ENCODE measurements at regions not wholly inside any gene's neighbourhood (a gene's known extent, or its start where the extent isn't known, plus 50 kb on each side); places are given as distances from the start of the nearest gene placed in this dataset.

- H3K4ac ChIP-seq (ENCODE audit: low read length): no peak overlapping the region
- H3K27ac ChIP-seq (replicated peaks; ENCODE audit: low read length): no peak overlapping the region
- H3K4me2 ChIP-seq (ENCODE audit: insufficient read depth, low read length, poor library complexity, severe bottlenecking): no peak overlapping the region
- no peaks in the 10 kb centered on the region for H3K4me1 ChIP-seq (ENCODE audit: control insufficient read depth in 2 of 2, insufficient read depth in 1 of 2, low read depth in 1 of 2, low read length in 2 of 2)
- no peaks in the 10 kb centered on the region for H3K79me1 ChIP-seq (ENCODE audit: low read depth, low read length)
- no peak overlapping the region for H2AFZ ChIP-seq (ENCODE audit: low read length)
- no peak for DNase-seq (ENCODE audit: low spot score)
- H3K18ac ChIP-seq (ENCODE audit: low read length): no peak overlapping the region
- no CpG with 5 or more reads among the region's 3 CpGs for WGBS, 2 donors (ENCODE audit: extremely low coverage in 2 of 2, insufficient read length in 2 of 2, insufficient replicate concordance in 1 of 2)
- H3K36me3 ChIP-seq (replicated peaks in 1 of 2; ENCODE audit: control insufficient read depth in 2 of 2, insufficient read depth in 2 of 2, low read length in 2 of 2): no peaks in the 10 kb centered on the region
- H2AK5ac ChIP-seq (ENCODE audit: low read depth, low read length): no peak overlapping the region
- no peak overlapping the region for H2BK15ac ChIP-seq (ENCODE audit: low read length)
- no peak overlapping the region for H4K91ac ChIP-seq (ENCODE audit: low read depth, low read length, poor library complexity)
- no peak overlapping the region for H3K23ac ChIP-seq (ENCODE audit: low read depth, low read length, poor library complexity)
- H3K14ac ChIP-seq (ENCODE audit: low read length): no peak overlapping the region
- no peak overlapping the region for H2BK5ac ChIP-seq (ENCODE audit: low read length)
- H3K4me3 ChIP-seq (ENCODE audit: low read length in 2 of 2): no peak overlapping the region
- no peaks in the 10 kb centered on the region for H3K9me3 ChIP-seq (replicated peaks in 1 of 2; ENCODE audit: control insufficient read depth in 2 of 2, insufficient read depth in 1 of 2, low read depth in 1 of 2, low read length in 2 of 2)
- no peak overlapping the region for H2BK12ac ChIP-seq (ENCODE audit: low read length)
- no peak overlapping the region for H3K9ac ChIP-seq (ENCODE audit: low read depth, low read length, poor library complexity)
- no peak overlapping the region for H2BK120ac ChIP-seq (ENCODE audit: low read depth, low read length)
- H3K27me3 ChIP-seq (ENCODE audit: control insufficient read depth in 3 of 3, insufficient read depth in 3 of 3, low read depth in 1 of 3, low read length in 3 of 3): no peaks in the 10 kb centered on the region
- no peak overlapping the region for H4K8ac ChIP-seq (ENCODE audit: low read depth, low read length)
Observed at GRCh38 chrX:113009029-113009428, 168.4 kb upstream of the AMOT start.

- Histone ChIP-seq H3K18ac (ENCODE audit: low read length) (no peak overlapping the region), H3K9me3 (replicated peaks in 1 of 2; ENCODE audit: control insufficient read depth in 2 of 2, insufficient read depth in 1 of 2, low read depth in 1 of 2, low read length in 2 of 2) (no peaks in the 10 kb centered on the region), H3K14ac (ENCODE audit: low read length) (no peak overlapping the region), H2AFZ (ENCODE audit: low read length) (no peak overlapping the region), H3K23ac (ENCODE audit: low read depth, low read length, poor library complexity) (no peak overlapping the region), H2BK120ac (ENCODE audit: low read depth, low read length) (no peak overlapping the region), H2BK15ac (ENCODE audit: low read length) (no peak overlapping the region), H3K4me1 (ENCODE audit: control insufficient read depth in 2 of 2, insufficient read depth in 1 of 2, low read depth in 1 of 2, low read length in 2 of 2) (no peaks in the 10 kb centered on the region), H4K91ac (ENCODE audit: low read depth, low read length, poor library complexity) (no peak overlapping the region), H3K27me3 (ENCODE audit: control insufficient read depth in 3 of 3, insufficient read depth in 3 of 3, low read depth in 1 of 3, low read length in 3 of 3) (peaks cover 0 to 7% (median 0%) of the 10 kb centered on the region in 3 experiments), H3K79me1 (ENCODE audit: low read depth, low read length) (no peaks in the 10 kb centered on the region), H3K4ac (ENCODE audit: low read length) (no peak overlapping the region), H3K27ac (replicated peaks; ENCODE audit: low read length) (no peak overlapping the region), H3K36me3 (replicated peaks in 1 of 2; ENCODE audit: control insufficient read depth in 2 of 2, insufficient read depth in 2 of 2, low read length in 2 of 2) (no peaks in the 10 kb centered on the region), H2BK5ac (ENCODE audit: low read length) (no peak overlapping the region), H4K8ac (ENCODE audit: low read depth, low read length) (no peak overlapping the region), H2BK12ac (ENCODE audit: low read length) (no peak overlapping the region), H3K4me3 (ENCODE audit: low read length in 2 of 2) (no peak overlapping the region), H2AK5ac (ENCODE audit: low read depth, low read length) (no peak overlapping the region), H3K9ac (ENCODE audit: low read depth, low read length, poor library complexity) (no peak overlapping the region), H3K4me2 (ENCODE audit: insufficient read depth, low read length, poor library complexity, severe bottlenecking) (no peak overlapping the region)
- no peak for DNase-seq (ENCODE audit: low spot score)
- no CpG with 5 or more reads among the region's 6 CpGs for WGBS, 2 donors (ENCODE audit: extremely low coverage in 2 of 2, insufficient read length in 2 of 2, insufficient replicate concordance in 1 of 2)
Observed at GRCh38 chrX:113001836-113002235, 161.2 kb upstream of the AMOT start.

DNA sequence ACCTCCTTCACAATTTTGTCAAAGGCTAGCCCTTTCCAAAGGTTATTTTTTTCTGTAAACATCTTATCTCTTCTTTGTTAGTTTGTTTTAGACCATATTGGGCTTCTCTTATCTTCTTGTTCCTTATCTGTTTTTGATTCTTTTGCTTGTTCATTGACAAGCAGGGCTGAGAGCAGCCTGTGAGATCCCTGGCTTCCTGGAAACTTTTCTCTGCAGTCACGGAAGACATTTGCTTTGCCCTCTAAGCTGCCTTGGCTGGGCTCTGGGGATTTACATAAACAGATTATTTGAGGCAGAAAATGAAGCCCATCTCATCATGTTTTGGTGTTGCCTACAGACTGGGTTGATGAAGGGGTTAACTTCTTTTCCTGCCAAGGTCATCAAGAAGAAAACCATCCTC lies 157.4 kb upstream of the AMOT start:
- H3K27me3 ChIP-seq (ENCODE audit: control insufficient read depth in 3 of 3, insufficient read depth in 3 of 3, low read depth in 1 of 3, low read length in 3 of 3): peaks cover 0 to 10% (median 0%) of the 10 kb centered on the region in 3 experiments

DNA sequence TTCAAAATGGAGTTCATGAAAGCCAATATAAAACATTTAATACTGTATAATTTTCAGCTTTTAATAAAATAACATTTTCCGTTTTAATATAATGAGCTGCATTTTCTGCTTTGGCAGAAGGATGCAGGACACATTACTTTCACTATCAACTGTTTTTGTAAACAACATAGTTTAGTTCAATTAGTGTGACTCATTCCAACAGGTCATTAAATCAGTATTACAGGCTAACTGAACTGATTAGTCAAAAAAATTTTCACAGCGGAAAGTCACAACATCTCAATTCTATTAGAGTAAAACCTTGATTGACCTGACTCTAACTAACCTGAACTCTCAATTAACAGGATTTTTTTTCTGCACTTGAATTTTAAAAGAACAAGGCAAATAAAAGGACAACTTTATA lies 151.2 kb upstream of the AMOT start:
- Histone ChIP-seq H2AFZ (ENCODE audit: low read length) (no peak overlapping the region), H2BK12ac (ENCODE audit: low read length) (no peak overlapping the region), H3K4me2 (ENCODE audit: insufficient read depth, low read length, poor library complexity, severe bottlenecking) (no peak overlapping the region), H2BK15ac (ENCODE audit: low read length) (no peak overlapping the region), H4K91ac (ENCODE audit: low read depth, low read length, poor library complexity) (no peak overlapping the region), H2AK5ac (ENCODE audit: low read depth, low read length) (no peak overlapping the region), H3K23ac (ENCODE audit: low read depth, low read length, poor library complexity) (no peak overlapping the region), H3K18ac (ENCODE audit: low read length) (no peak overlapping the region), H3K27ac (replicated peaks; ENCODE audit: low read length) (no peak overlapping the region), H2BK120ac (ENCODE audit: low read depth, low read length) (no peak overlapping the region), H3K79me1 (ENCODE audit: low read depth, low read length) (no peaks in the 10 kb centered on the region), H3K14ac (ENCODE audit: low read length) (no peak overlapping the region), H3K9me3 (replicated peaks in 1 of 2; ENCODE audit: control insufficient read depth in 2 of 2, insufficient read depth in 1 of 2, low read depth in 1 of 2, low read length in 2 of 2) (no peaks in the 10 kb centered on the region), H3K36me3 (replicated peaks in 1 of 2; ENCODE audit: control insufficient read depth in 2 of 2, insufficient read depth in 2 of 2, low read length in 2 of 2) (no peaks in the 10 kb centered on the region), H3K4me1 (ENCODE audit: control insufficient read depth in 2 of 2, insufficient read depth in 1 of 2, low read depth in 1 of 2, low read length in 2 of 2) (no peaks in the 10 kb centered on the region), H4K8ac (ENCODE audit: low read depth, low read length) (no peak overlapping the region), H2BK5ac (ENCODE audit: low read length) (no peak overlapping the region), H3K9ac (ENCODE audit: low read depth, low read length, poor library complexity) (no peak overlapping the region), H3K4me3 (ENCODE audit: low read length in 2 of 2) (no peak overlapping the region), H3K27me3 (ENCODE audit: control insufficient read depth in 3 of 3, insufficient read depth in 3 of 3, low read depth in 1 of 3, low read length in 3 of 3) (peaks cover 0 to 5% (median 0%) of the 10 kb centered on the region in 3 experiments), H3K4ac (ENCODE audit: low read length) (no peak overlapping the region)
- WGBS, 2 donors (ENCODE audit: extremely low coverage in 2 of 2, insufficient read length in 2 of 2, insufficient replicate concordance in 1 of 2): no CpG with 5 or more reads among the region's 2 CpGs
- no peak for DNase-seq (ENCODE audit: low spot score)

More for the DNA sequence above, 157.4 kb upstream of the AMOT start:
- H3K4me1 ChIP-seq (ENCODE audit: control insufficient read depth in 2 of 2, insufficient read depth in 1 of 2, low read depth in 1 of 2, low read length in 2 of 2): no peaks in the 10 kb centered on the region
- H3K9ac ChIP-seq (ENCODE audit: low read depth, low read length, poor library complexity): no peak overlapping the region
- no peak overlapping the region for H4K8ac ChIP-seq (ENCODE audit: low read depth, low read length)
- no peak overlapping the region for H2BK120ac ChIP-seq (ENCODE audit: low read depth, low read length)
- no peaks in the 10 kb centered on the region for H3K36me3 ChIP-seq (replicated peaks in 1 of 2; ENCODE audit: control insufficient read depth in 2 of 2, insufficient read depth in 2 of 2, low read length in 2 of 2)
- no peaks in the 10 kb centered on the region for H3K9me3 ChIP-seq (replicated peaks in 1 of 2; ENCODE audit: control insufficient read depth in 2 of 2, insufficient read depth in 1 of 2, low read depth in 1 of 2, low read length in 2 of 2)
- no peak overlapping the region for H2BK15ac ChIP-seq (ENCODE audit: low read length)
- no peak overlapping the region for H3K4me3 ChIP-seq (ENCODE audit: low read length in 2 of 2)
- H4K91ac ChIP-seq (ENCODE audit: low read depth, low read length, poor library complexity): no peak overlapping the region
- no peak overlapping the region for H3K14ac ChIP-seq (ENCODE audit: low read length)
- no peak for DNase-seq (ENCODE audit: low spot score)
- H3K4ac ChIP-seq (ENCODE audit: low read length): no peak overlapping the region
- H3K18ac ChIP-seq (ENCODE audit: low read length): no peak overlapping the region
- no CpG with 5 or more reads among the region's 1 CpG for WGBS, 2 donors (ENCODE audit: extremely low coverage in 2 of 2, insufficient read length in 2 of 2, insufficient replicate concordance in 1 of 2)
- H3K27ac ChIP-seq (replicated peaks; ENCODE audit: low read length): no peak overlapping the region
- no peak overlapping the region for H3K4me2 ChIP-seq (ENCODE audit: insufficient read depth, low read length, poor library complexity, severe bottlenecking)
- no peak overlapping the region for H2AFZ ChIP-seq (ENCODE audit: low read length)
- H2AK5ac ChIP-seq (ENCODE audit: low read depth, low read length): no peak overlapping the region
- H3K79me1 ChIP-seq (ENCODE audit: low read depth, low read length): no peaks in the 10 kb centered on the region
- no peak overlapping the region for H2BK5ac ChIP-seq (ENCODE audit: low read length)
- H2BK12ac ChIP-seq (ENCODE audit: low read length): no peak overlapping the region
- no peak overlapping the region for H3K23ac ChIP-seq (ENCODE audit: low read depth, low read length, poor library complexity)

Measured in neuronal stem cell (in vitro differentiated cells).